ENCODE measurements at regions not wholly inside any gene's neighbourhood (a gene's known extent, or its start where the extent isn't known, plus 50 kb on each side); places are given as distances from the start of the nearest gene placed in this dataset.

GRCh38 chr13:31930901-31931522 lies 100.6 kb upstream of the FRY start:
- DNase-seq = no peak
- WGBS (ENCODE audit: extremely low coverage, insufficient read length, low lambda C conversion rate) = no CpG with 5 or more reads among the region's 3 CpGs
- no peaks in the 10 kb centered on the region for H3K9me3 Mint-ChIP-seq

More at GRCh38 chr13:31930901-31931522, 100.6 kb upstream of the FRY start:
- no peaks in the 10 kb centered on the region for H3K27me3 ChIP-seq (ENCODE audit: insufficient read depth, low read length)
- no peak overlapping the region for H2BK5ac ChIP-seq (ENCODE audit: insufficient read length, low read length)
- H4K91ac ChIP-seq (ENCODE audit: insufficient read length, low read depth, low read length) = no peak overlapping the region
- Mint-ChIP-seq H3K4me3 (no peak overlapping the region), H3K27me3 (ENCODE audit: low read depth) (no peaks in the 10 kb centered on the region), H3K36me3 (ENCODE audit: insufficient read depth in 1 of 3, low read depth in 3 of 3) (no peaks in the 10 kb centered on the region), H3K27ac (no peak overlapping the region), H3K4me1 (peaks cover 6 to 12% of the 10 kb centered on the region in 2 experiments)
- H4K8ac ChIP-seq (replicated peaks; ENCODE audit: insufficient read length, low read depth, low read length) = no peak overlapping the region
- H3K23ac ChIP-seq (ENCODE audit: insufficient read length, low read depth, low read length) = no peak overlapping the region
- no peak overlapping the region for H2BK20ac ChIP-seq (ENCODE audit: low read depth, low read length, poor library complexity, severe bottlenecking)
- H2BK120ac ChIP-seq (ENCODE audit: low read depth, low read length, poor library complexity, severe bottlenecking) = no peak overlapping the region
- H3K79me2 ChIP-seq (ENCODE audit: insufficient read depth, low read length) = no peaks in the 10 kb centered on the region
- no peak overlapping the region for H3K4ac ChIP-seq (ENCODE audit: low read depth, low read length)
- no peak overlapping the region for H3K9ac ChIP-seq (ENCODE audit: extremely low read depth, insufficient read length, low read length)
- no peaks in the 10 kb centered on the region for H4K20me1 ChIP-seq (ENCODE audit: control insufficient read depth, insufficient read depth, insufficient read length)
- H4K5ac ChIP-seq (ENCODE audit: insufficient read length, low read depth, low read length) = no peak overlapping the region
- H2BK15ac ChIP-seq (ENCODE audit: low read depth, low read length) = no peak overlapping the region
- H3K4me1 ChIP-seq (ENCODE audit: insufficient read depth, low read length) = peaks cover 3% of the 10 kb centered on the region
- no peaks in the 10 kb centered on the region for H3K79me1 ChIP-seq (ENCODE audit: insufficient read depth, low read depth, low read length, poor library complexity, severe bottlenecking)
- no peak overlapping the region for H3K4me2 ChIP-seq (ENCODE audit: insufficient read depth, insufficient read length, low read length)
- no peak overlapping the region for H3K27ac ChIP-seq (ENCODE audit: insufficient read length, low read depth, low read length)
- H3K9me3 ChIP-seq (ENCODE audit: control insufficient read depth, low read depth, low read length) = no peaks in the 10 kb centered on the region
- H2BK12ac ChIP-seq (ENCODE audit: insufficient read length, low read depth, low read length) = no peak overlapping the region
- no peak overlapping the region for H3T11ph ChIP-seq (ENCODE audit: low read length)
- H3K56ac ChIP-seq (ENCODE audit: insufficient read length, low read depth, low read length) = no peak overlapping the region
- no peak for TF ChIP-seq CTCF (conservative IDR thresholded peaks at IDR 0.05)
- H2AFZ ChIP-seq (ENCODE audit: low read length) = no peak overlapping the region
- no peak overlapping the region for H2AK5ac ChIP-seq (ENCODE audit: insufficient read length, low read length)
- H3K23me2 ChIP-seq (ENCODE audit: insufficient read length, low read depth, low read length, poor library complexity, severe bottlenecking) = no peaks in the 10 kb centered on the region
- H3K14ac ChIP-seq (ENCODE audit: insufficient read depth, low read length) = no peak overlapping the region
- no peak overlapping the region for H3K18ac ChIP-seq (ENCODE audit: insufficient read length, low read depth, low read length)
